WTC11 (cell line): ENCODE measurements at regions not wholly inside any gene's neighbourhood (a gene's known extent, or its start where the extent isn't known, plus 50 kb on each side); places are given as distances from the start of the nearest gene placed in this dataset.

Experiments used
- RELA ChIP-seq: sonication (generic); formaldehyde crosslinking; IDR thresholded peaks from 2 replicates; pipeline ENCODE4 v1.8.1; 2022; ENCODE audit warnings: missing genetic modification reagents, mild to moderate bottlenecking, borderline replicate concordance
- TP53 ChIP-seq: sonication (generic); formaldehyde crosslinking; IDR thresholded peaks from 2 replicates; pipeline ENCODE4 v1.8.1; 2023; ENCODE audit warnings: mild to moderate bottlenecking, missing genetic modification reagents

- TF ChIP-seq TP53 = no peak
- no peak for TF ChIP-seq RELA
Measured at GRCh38 chr2:19146867-19147266, 211.6 kb downstream of the OSR1 start.
